GM10266 (cell line): ENCODE measurements at regions not wholly inside any gene's neighbourhood (a gene's known extent, or its start where the extent isn't known, plus 50 kb on each side); places are given as distances from the start of the nearest gene placed in this dataset.
"Not testable (repeated sequence)": the region's sequence is repeated elsewhere in the genome, so short reads cannot be mapped to it uniquely, and the experiment has no call there.

Source experiments
- DNase-seq: peaks from one replicate; pipeline ENCODE4 v3.0.0; 2012; ENCODE audit errors: extremely low spot score
- TF ChIP-seq, protein P1 (sequence below): IDR thresholded peaks from 2 replicates; pipeline ENCODE4 v1.5.1; 2012; ENCODE audit warnings: mild to moderate bottlenecking, low read depth; ENCODE audit not compliant: control insufficient read depth, insufficient read depth; ENCODE audit errors: missing control alignments

DNA sequence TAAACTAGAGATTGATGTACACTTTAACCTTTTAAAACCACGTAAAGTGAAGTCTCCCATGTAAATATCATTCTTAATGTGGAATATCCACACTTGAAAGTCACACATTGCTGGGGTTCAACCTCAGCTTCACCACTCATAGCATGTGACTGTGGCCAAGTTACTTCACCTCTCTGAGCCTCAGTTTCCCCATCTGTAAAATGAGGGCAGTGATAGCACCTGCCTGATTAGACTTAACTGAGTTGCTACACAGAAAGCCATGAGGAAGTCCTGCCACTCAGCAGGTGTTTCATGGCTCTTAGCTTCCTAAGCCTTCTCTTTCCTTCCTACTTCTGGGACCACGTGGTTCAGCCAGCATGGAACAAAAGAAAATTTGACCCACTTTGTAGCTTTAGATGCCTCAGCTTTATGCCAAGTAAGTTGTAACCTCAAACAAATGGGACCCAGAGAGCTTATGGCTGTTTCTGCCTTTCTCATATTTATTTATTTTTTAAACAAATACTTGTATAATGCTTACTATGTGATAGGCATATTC, 277.3 kb upstream of the KLF3 start:
- no peak for DNase-seq
- TF ChIP-seq, protein P1, sequence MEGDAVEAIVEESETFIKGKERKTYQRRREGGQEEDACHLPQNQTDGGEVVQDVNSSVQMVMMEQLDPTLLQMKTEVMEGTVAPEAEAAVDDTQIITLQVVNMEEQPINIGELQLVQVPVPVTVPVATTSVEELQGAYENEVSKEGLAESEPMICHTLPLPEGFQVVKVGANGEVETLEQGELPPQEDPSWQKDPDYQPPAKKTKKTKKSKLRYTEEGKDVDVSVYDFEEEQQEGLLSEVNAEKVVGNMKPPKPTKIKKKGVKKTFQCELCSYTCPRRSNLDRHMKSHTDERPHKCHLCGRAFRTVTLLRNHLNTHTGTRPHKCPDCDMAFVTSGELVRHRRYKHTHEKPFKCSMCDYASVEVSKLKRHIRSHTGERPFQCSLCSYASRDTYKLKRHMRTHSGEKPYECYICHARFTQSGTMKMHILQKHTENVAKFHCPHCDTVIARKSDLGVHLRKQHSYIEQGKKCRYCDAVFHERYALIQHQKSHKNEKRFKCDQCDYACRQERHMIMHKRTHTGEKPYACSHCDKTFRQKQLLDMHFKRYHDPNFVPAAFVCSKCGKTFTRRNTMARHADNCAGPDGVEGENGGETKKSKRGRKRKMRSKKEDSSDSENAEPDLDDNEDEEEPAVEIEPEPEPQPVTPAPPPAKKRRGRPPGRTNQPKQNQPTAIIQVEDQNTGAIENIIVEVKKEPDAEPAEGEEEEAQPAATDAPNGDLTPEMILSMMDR, result no peak

DNA sequence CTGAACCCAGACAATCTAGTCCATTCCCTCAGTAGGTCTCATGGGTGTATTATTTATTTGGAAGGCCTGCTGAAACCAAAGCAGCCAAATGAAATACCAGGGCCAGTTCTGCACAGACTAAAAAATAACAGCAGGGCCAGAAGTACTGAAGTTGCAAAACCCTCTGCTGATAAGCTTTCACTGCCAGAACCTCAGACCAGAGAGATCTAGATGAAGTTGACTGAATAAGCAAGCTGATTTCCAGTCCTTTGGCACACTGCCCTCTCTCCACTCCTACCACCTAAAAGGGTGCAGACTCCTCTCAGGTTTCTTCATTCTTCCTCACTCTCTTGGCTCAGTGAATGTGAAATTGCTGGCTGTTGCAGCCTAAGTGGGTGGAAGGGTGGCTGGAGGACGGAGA, 276.7 kb upstream of the KLF3 start:
- DNase-seq, result no peak
- TF ChIP-seq, protein P1, result no peak

DNA sequence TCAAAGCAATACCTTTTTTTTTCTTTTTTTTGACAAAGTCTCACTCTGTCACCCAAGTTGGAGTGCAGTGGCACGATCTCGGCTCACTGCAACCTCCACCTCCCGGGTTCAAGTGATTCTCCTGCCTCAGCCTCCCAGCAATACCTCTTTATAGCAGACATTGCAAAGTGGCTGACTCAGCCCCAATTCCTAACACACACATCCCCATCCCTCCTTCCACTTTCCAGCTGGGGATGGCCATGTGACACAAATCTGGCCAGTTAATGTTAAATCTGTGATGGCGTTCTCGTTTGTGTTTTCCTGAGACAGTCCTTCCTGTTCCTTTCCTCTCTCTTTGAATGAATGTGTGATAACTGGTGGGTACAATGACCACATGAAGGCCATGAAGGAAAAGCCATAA, 276.2 kb upstream of the KLF3 start:
- DNase-seq, result no peak
- TF ChIP-seq, protein P1, result no peak

DNA sequence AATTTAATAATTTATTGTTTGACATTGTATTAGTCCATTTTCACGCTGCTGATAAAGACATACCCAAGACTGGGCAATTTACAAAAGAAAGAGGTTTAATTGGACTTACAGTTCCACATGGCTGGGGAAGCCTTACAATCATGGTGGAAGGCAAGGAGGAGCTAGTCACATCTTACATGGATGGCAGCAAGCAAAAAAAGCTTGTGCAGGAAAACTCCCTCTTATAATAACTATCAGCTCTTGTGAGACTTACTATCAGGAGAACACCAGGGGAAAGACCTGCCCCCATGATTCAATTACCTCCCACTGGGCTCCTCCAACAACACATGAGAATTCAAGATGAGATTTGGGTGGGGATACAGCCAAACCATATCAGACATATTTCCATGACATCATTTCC, 275.1 kb upstream of the KLF3 start:
- DNase-seq, result not testable (repeated sequence)

DNA sequence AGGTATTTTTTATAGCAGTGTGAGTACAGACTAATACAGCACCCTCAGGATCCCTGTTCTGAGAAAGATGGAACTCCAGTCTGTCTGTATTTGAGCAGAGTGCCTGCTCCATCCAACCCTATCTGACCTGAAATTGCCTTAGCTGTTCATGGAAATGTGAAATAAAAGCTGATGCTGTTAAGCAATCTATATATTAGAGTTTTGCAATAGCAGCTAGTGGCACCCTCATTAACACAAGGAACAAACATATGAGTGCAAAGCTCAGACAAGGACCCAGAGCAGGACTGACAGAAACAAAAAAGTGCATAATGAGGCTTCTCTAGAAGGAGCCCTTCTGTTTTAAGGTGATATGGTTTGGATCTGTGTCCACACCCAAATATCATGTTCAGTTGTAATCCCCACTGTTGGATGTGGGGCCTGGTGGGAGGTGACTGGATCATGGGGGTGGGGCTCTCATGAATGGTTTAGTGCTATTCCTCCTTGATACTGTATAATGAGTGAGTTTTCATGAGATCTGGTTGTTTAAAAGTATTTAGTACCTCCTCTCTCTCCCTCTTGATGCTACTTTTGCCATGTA, 272.9 kb upstream of the KLF3 start:
- TF ChIP-seq, protein P1, result no peak
- no peak for DNase-seq

DNA sequence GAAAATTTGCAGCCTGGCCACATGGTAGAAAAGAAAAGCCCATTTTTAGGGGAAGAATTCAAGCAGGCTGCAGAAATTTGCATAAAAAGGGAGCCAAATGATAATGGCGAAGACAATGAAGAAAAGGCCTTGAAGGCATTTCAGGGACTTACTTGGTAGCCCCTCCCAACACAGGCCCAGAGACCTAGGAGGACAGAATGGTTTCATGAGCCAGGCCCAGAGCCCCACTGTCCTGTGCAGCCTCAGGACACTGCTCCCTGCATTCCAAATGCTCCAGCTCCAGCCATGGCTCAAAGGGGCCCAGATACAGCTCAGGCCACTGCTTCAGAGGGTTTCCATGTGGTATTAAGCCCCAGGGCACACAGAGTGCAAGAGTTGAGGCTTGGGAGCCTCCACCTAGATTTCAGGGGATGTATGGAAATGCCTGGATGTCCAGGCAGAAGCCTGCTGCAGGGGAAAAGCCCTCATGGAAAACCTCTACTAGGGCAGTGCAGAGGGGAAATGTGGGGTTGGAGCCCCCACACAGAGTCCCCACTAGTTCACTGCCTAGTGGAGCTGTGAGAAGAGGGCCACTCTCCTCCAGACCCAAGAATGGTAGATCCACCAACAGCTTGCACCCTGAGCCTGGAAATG, 271.7 kb upstream of the KLF3 start:
- no peak for DNase-seq
- TF ChIP-seq, protein P1, result no peak

DNA sequence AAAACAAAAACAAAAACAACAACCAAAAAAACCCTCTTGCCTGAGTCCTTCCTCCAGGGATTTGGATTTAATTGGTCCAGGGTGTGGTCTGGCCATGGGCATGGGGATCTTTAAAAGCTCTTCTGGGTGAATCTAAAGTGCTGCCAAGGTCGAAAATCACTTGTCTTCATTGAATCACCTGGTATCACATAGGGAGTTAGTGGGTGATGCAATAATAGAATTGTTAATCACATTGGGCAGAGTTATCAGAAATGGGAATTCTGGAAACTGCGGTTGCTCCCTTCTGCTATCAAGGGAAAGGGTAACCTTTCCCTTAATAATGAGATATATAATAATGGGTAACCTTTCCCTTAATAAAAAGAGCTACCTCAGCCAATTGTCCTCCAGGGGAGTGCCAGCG, 267.9 kb upstream of the KLF3 start:
- DNase-seq, result no peak
- TF ChIP-seq, protein P1, result no peak

DNA sequence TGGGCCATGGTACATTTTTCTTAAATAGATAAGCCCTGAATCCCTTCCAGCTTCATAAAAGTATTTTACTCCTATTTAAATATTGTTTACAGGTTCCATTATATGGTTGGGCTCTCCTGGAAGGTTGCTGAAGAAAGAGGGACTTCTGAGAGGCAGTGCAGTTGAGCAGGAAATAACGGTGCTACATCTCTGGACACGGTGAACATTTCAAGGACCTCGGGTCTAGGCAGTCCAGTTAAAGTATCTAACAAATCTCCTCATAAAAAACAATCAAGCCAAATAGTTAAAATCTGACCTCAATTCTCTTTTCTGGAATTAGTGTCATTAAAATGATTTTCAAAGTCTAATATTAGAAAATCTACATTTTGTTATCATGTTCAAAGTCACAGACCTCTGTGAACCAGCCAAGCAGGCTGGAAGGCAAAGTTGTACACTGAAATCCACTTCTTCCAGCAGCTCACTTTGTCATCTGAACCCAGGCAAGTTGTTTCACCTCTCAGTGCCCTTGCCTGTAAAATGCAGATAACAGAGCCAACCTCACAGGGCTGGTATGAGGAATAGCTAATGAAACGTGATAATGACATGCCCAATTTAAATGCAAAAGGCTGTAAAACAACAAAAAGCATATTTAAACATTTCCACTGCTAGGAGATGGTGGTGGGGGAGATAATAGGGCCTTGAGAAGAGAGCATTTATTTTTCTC, 267.0 kb upstream of the KLF3 start:
- DNase-seq, result no peak
- TF ChIP-seq, protein P1, result no peak
